WTC11 (cell line): ENCODE measurements at regions not wholly inside any gene's neighbourhood (a gene's known extent, or its start where the extent isn't known, plus 50 kb on each side); places are given as distances from the start of the nearest gene placed in this dataset.

Source experiments
- ATF1 ChIP-seq: sonication (generic); formaldehyde crosslinking; IDR thresholded peaks from 2 replicates; pipeline ENCODE4 v1.8.1; 2023; ENCODE audit warnings: mild to moderate bottlenecking, moderate library complexity, missing genetic modification reagents
- ATF2 ChIP-seq: sonication (generic); formaldehyde crosslinking; IDR thresholded peaks from 2 replicates; pipeline ENCODE4 v1.8.1; 2022; ENCODE audit warnings: low read depth, missing genetic modification reagents, borderline replicate concordance
- CTCF ChIP-seq: fragments of 200-600 bp; IDR thresholded peaks from 2 replicates; pipeline ENCODE4 v1.8.0; 2022; ENCODE audit warnings: antibody characterized with exemption
- GABPB1 ChIP-seq: sonication (generic); formaldehyde crosslinking; IDR thresholded peaks from 2 replicates; pipeline ENCODE4 v1.8.1; 2023; ENCODE audit warnings: mild to moderate bottlenecking, missing genetic modification reagents
- IRF2 ChIP-seq: sonication (generic); formaldehyde crosslinking; IDR thresholded peaks from 2 replicates; pipeline ENCODE4 v1.8.0; 2022; ENCODE audit warnings: low read depth, missing genetic modification reagents, borderline replicate concordance
- SP1 ChIP-seq: sonication (generic); formaldehyde crosslinking; conservative IDR thresholded peaks from 2 replicates; pipeline ENCODE4 v1.8.1; 2022; ENCODE audit warnings: missing genetic modification reagents

DNA sequence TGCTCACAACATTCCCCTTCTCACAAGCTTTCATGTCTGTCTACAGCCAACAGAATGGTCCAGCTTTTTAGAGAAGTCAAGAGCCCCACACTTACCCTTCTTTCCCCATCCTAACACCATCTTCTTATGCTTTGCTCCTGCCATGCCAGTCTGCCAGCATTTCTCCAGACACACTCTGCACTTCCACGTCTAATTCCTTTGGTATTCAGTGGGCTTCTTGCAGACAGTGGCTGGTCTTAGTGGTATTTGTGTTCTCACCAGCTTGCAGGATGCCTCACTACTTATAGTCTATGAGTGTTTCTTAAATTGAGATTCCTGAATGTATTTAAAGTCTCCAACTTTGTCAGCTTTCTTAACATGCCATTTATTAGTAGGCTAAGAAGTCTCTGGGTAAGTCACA is 154.4 kb downstream of the BBOX1 start:
- no peak for TF ChIP-seq CTCF
- no peak for TF ChIP-seq ATF1
- TF ChIP-seq ATF2 (CRISPR knock-in tag): no peak
- no peak for TF ChIP-seq IRF2 (CRISPR knock-in tag)
- TF ChIP-seq SP1 (CRISPR knock-in tag): no peak
- TF ChIP-seq GABPB1 (CRISPR knock-in tag): no peak
